Daoy (cell line): ENCODE measurements at regions not wholly inside any gene's neighbourhood (a gene's known extent, or its start where the extent isn't known, plus 50 kb on each side); places are given as distances from the start of the nearest gene placed in this dataset.
"Not testable (repeated sequence)": the region's sequence is repeated elsewhere in the genome, so short reads cannot be mapped to it uniquely, and the experiment has no call there.

Source experiments
- DNase-seq: peaks from one replicate; pipeline ENCODE4 v3.0.0-alpha.2; 2015; ENCODE audit warnings: low read depth

- DNase-seq, result peak; percentile 32
Observed at GRCh38 chr4:74505355-74505978, 60.5 kb downstream of the AREG start.

DNA sequence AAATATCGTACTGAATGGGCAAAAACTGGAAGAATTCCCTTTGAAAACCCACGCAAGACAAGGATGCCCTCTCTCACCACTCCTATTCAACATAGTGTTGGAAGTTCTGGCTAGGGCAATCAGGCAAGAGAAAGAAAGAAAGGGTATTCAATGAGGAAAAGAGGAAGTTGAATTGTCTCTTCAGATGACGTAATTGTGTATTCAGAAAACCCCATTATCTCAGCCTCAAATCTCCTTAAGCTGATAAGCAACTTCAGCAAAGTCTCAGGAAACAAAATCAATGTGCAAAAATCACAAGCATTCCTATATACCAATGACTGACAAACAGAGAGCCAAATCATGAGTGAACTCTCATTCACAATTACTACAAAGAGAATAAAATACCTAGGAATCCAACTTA is 64.4 kb downstream of the AREG start:
- not testable (repeated sequence) for DNase-seq

GRCh38 chr4:74516303-74516702 is 71.4 kb downstream of the AREG start:
- DNase-seq, result no peak

GRCh38 chr4:74517996-74518395 is 73.1 kb downstream of the AREG start:
- no peak for DNase-seq

DNA sequence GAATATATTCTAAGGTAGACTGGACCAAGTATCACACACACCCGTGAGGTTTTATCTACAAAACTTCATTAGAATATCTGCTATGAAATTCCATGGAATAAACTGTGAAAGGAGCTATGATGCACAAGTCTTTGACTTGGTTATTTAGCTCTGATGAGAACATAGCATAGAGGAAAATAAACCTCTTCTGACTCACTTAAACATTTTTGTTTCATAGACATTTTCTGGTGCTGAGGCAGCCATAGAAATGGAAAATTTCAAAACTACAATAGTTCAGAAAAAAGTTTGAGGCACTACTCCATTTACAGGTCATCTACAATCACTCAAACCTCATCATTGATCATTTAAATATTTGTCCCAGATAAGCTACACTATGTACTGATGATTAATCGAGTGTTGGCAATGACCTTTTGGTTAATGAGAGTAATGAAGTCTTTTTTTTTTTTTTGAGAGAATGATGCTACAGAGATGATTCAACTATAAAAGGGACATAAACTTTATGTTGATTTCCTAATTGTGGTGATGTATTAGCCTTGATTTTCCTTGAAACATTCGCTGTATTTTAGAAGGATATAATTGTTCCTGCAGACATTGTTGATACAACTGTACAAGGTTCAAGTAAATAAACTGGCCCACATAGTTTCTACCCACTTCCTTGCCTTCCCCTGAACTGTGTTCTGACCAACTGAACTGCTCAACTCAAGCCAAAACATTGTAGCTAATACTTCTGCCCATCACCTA is 77.5 kb downstream of the AREG start:
- DNase-seq, result no peak

DNA sequence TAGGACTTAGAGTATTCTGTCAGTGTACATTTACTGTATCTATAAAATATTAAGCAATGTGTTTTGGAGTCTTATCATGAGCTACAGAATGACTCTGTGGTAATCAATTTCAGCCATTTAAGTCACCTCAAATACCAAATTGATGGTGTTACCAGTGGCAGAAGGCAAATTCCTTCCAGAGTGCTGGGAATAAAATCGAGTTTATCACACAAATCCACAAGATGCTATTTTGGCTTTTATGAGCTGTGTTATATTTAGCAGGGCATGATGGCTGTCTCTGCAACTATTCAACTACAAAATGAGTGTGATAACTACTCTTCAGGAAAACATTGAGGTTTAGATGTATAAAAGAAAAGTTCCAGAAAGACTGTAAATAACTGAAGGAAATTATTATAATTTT is 78.2 kb downstream of the AREG start:
- no peak for DNase-seq

- no peak for DNase-seq
Observed at GRCh38 chr4:74524985-74525384, 80.0 kb downstream of the AREG start.

DNA sequence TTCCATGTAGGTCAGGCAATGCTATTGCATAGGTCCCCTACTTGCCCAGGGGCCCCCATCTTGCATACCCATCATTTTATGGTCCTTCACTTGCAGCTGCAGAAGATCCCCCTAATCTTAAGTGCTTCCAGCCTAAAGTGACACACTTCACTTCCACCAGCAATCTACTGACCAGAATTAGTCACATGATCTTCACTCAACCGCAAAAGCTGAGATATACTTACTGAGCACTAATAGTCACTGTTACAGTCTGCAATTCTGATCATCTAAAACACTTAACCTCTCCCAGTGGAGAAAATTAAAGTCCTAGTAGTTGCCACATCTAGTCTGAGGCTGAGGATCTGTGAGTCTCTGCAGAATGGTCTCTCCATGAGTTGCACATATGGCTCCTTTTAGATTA is 82.1 kb downstream of the AREG start:
- DNase-seq, result no peak

- DNase-seq, result no peak
Observed at GRCh38 chr4:74528178-74528577, 83.2 kb downstream of the AREG start.

GRCh38 chr4:74529284-74530041 is 84.5 kb downstream of the AREG start:
- DNase-seq, result no peak

- peak; percentile 51 for DNase-seq
Observed at GRCh38 chr4:74531963-74532794, 87.2 kb downstream of the AREG start.

- no peak for DNase-seq
Observed at GRCh38 chr4:74534121-74534520, 89.2 kb downstream of the AREG start.

- DNase-seq, result no peak
Observed at GRCh38 chr4:74534936-74535335, 90.0 kb downstream of the AREG start.

- DNase-seq, result no peak
Observed at GRCh38 chr4:74535512-74535911, 90.6 kb downstream of the AREG start.

GRCh38 chr4:74536557-74536956 is 91.6 kb downstream of the AREG start:
- no peak for DNase-seq

- DNase-seq, result no peak
Observed at GRCh38 chr4:74537459-74537858, 92.5 kb downstream of the AREG start.

DNA sequence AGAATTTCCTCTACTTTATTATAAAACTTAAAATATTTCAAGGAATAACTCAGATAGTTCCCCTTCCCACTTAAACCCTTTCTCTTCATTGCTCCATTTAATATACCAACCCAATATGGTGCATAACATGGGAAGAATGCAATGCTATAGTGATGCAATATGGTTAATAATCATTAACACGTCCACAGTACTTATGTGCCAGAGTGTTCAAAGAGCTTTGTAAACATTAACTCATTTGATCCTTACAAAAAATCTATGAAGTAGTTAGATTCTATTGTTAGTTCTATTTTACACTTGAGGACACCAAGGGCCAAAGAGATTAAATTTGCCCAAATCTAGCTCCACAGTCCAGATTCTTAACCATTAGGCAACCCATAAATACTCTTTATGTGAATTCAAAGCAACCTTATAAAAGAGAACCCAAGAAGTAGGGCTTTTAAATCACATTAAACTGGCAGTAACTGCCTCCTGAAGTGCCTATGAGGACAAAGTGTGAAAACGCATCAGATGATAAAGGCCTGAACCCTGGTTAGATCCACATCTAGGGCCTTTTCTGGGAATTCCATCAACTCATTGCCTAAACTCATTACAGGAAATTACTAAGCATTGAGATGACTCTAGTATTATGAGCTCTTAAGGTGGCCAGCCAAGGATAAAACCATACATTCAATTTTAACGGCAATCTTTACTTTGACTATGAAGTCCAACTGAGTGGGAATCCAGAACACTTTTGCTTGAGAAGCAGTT is 94.3 kb downstream of the AREG start:
- no peak for DNase-seq

- DNase-seq, result peak; percentile 9
Observed at GRCh38 chr4:74540193-74540592, 95.3 kb downstream of the AREG start.

DNA sequence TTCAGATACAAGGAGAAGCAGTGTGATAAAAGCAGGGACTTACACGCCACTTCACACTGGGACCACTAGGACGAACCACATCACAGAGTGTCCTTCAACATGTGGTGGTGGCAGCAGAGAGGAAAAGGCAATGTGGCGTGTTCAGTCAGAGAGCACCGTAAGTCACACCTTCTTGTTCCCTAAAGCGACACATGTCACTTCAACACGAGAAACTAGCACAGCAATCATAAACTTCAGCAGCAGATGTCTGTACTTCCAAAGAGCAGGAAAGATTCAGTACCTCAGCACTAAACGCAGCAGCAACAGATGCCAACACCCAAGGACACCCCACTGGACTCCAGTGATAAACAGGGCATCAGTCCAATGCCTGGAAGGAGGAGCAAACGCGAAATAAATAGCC is 96.7 kb downstream of the AREG start:
- DNase-seq, result no peak

- DNase-seq, result no peak
Observed at GRCh38 chr4:74543231-74543781, 98.4 kb downstream of the AREG start.

DNA sequence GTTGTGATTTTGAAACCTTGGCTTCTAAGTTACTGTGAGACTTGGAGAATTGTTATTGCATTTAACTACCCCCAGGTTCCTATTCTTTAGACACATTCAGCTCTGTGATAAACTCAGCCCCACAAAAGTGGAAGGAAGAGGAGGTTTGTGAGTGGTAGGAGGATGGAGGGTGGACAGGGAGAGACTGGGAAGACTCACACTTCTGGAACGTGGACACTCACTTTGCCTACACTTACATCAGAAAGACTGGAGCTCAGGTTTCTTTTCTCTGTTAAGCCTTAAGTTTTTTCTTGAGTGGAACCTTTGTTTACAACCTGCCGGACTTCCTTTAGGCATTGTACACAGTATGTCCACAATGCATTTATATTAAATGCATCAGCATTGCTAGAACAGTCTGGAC is 99.0 kb downstream of the AREG start:
- DNase-seq, result peak; percentile 18
